CD4-positive, alpha-beta T cell treated with Interleukin-15 for 4 hours (primary cell): ENCODE measurements at regions not wholly inside any gene's neighbourhood (a gene's known extent, or its start where the extent isn't known, plus 50 kb on each side); places are given as distances from the start of the nearest gene placed in this dataset.
"Not testable (repeated sequence)": the region's sequence is repeated elsewhere in the genome, so short reads cannot be mapped to it uniquely, and the experiment has no call there.

ENCODE experiments used
- DNase-seq: peaks from one replicate; pipeline ENCODE4 v3.0.0-alpha.2; 2020; ENCODE audit warnings: low spot score

DNA sequence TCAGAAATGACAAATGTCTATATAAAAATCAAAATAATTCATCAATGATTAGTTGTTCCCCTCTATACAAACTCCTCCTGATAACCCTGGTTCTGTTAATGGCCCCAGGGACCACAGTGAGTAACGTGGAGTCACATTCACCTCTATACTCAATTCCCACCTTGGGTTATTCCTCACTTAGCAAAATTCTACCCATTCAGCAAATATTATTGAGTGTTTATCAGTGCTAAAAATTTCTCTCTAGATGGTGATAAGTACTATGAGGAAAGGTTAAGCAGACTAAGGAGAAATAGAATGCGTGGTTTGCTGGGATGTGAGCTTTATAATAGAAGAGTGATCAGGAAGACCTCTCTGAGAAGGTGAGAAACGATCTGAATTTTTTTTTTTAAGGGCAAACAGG, 1124.5 kb downstream of the BCL11A start:
- DNase-seq, result no peak

DNA sequence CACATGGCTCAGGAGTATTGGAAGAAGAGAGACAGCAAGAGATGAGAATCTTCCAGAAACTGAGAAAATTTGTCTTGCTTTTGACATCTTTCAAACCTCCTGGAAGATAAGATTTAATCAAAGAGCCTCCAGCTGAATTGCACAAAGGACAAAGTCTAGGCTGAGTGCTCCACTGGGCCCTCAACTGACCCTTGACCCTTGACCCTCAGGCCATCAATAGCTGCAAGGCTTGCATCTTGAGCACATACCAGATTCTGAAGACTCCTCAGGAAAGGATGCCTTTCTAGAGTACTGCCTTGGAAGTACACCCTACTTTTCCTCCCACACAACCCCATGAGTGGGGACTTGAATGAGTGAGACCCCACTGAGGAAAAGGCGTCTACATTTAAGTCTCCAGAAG, 1125.5 kb downstream of the BCL11A start:
- no peak for DNase-seq

DNA sequence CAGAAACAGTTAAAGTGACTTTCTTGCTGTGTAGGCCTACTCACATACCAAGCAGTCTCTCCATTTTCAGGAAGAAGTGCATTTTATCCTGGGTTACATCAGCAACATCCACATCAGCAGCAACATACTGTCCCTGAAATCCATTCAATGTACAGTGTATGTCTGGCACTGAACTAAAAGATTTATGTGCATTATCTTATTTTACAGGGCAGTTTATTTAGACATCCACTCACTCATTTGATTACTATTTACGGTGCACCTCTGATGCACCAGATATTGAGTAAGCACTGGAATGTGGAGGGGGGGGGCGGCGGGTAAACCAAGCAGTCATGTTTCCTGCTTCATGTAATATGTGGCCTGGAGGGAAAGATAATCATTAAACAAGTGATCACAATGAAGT, 1128.2 kb downstream of the BCL11A start:
- no peak for DNase-seq

- no peak for DNase-seq
Observed at GRCh38 chr2:59413751-59414570, 1139.5 kb downstream of the BCL11A start.

DNA sequence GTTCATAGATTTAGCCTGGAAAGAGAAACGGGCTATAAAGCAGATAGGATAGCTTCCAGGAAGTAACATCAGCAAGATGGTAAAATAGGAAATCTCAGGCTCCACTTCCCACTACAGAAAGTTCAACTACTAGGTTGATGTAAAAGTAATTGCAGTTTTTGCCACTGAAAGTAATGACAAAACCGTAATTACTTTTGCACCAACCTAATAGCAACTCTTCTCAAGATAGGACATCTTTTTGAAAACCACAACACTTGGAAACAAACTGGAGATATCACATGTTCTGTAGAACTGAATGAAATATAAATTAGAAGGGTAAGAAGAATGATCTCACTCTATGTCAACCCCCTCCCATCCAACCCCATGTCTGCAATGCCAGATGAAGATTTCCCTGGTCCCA, 1154.3 kb downstream of the BCL11A start:
- DNase-seq, result no peak

GRCh38 chr2:59398081-59398480, 1155.4 kb downstream of the BCL11A start:
- DNase-seq, result no peak

DNA sequence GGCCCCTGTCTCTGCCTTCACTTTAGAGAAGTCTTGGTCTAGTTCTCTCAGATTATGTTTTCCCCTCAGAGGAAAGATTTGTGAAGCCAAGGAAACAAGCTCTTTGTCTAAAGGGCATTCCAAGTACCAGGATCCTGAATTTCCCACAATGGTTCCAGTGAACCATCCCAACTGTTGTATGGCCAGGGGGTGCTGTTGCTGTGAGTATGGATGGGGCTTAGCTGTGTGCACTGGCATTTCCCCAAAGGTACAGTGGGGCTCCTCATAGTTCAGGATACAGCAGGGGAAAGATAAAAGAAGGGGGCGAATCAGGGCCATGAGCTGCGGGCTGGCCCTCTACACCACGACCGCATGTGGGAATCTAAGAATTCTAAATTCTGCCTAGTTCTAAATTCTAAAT, 1154.0 kb upstream of the FANCL start:
- DNase-seq, result no peak

GRCh38 chr2:59391896-59392295, 1150.8 kb upstream of the FANCL start:
- DNase-seq, result no peak

DNA sequence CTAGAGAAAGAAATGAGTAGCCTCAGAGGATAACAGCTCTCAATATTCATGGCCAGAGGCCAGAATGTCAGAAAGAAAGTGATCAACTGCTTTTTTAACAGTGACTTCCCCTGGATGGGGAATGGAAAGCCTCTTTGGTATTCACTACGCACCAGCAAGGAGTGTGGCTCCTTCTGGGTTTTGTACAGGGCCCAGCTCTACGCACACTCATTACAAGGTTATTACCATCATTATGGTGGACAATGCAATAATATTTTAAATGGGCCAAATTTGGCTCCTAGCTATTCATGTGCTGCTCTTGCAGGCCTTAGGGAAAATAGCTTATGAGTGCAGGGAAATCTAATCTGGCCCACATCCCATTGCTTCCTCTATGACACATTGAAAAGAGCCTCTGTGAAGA, 1149.5 kb upstream of the FANCL start:
- no peak for DNase-seq

DNA sequence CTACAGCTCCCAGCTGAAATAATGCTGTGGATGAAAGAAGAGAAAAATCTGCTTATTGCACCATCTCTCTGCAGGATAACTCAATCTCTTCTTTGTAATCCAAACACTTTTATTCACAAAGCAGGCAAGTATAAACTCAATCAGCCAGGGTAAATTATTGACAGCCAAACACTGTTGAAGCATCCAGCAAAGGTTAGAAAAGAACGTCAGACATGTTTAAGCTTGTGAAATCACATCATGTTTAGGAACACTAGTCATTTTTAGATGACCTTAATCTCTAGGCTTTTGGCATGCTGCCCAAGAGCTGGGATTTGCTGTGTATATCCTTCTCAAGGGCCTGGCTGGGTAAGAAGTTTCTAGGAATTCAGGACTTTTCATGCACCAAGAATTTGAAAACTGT, 1148.1 kb upstream of the FANCL start:
- no peak for DNase-seq

DNA sequence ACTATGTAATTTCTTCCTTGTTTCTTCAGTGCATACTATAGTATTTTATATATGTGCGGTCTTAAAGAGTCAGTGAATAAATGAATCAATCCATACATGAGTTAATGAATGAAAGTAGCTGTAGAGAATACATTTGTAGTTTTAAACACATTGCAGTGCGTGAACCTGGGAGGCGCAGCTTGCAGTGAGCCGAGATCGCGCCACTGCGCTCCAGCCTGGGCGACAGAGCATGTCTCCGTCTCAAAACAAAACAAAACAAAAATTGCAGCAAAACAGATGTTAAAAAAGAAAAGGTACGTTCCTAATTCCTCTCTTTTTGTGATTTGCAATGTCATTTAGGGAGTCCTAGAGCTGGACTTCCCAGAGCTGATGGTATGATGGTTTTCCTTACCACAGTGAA, 1144.8 kb upstream of the FANCL start:
- DNase-seq, result no peak

GRCh38 chr2:59383473-59383872, 1142.3 kb upstream of the FANCL start:
- DNase-seq, result no peak

DNA sequence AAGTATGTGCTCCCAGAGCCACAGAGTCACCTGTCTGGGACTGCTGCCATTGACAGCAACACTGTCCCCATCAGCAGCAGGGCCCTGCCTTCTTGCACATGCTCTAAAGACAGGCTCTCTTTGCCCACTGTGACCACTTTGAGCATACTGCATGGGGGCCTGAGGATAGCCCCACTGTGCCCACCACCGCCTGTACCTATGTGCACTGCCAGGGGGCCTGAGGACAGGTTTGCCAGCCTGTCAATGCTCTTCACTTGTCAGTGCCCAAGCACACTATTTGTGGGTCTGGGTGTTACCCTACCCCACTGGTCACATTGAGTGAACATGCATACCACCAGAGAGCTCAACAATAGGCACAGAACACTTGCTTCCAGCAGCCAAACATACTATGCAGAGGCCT, 1137.0 kb upstream of the FANCL start:
- no peak for DNase-seq

GRCh38 chr2:59366288-59366687, 1125.2 kb upstream of the FANCL start:
- no peak for DNase-seq

- no peak for DNase-seq
Observed at GRCh38 chr2:59354498-59354897, 1113.4 kb upstream of the FANCL start.

DNA sequence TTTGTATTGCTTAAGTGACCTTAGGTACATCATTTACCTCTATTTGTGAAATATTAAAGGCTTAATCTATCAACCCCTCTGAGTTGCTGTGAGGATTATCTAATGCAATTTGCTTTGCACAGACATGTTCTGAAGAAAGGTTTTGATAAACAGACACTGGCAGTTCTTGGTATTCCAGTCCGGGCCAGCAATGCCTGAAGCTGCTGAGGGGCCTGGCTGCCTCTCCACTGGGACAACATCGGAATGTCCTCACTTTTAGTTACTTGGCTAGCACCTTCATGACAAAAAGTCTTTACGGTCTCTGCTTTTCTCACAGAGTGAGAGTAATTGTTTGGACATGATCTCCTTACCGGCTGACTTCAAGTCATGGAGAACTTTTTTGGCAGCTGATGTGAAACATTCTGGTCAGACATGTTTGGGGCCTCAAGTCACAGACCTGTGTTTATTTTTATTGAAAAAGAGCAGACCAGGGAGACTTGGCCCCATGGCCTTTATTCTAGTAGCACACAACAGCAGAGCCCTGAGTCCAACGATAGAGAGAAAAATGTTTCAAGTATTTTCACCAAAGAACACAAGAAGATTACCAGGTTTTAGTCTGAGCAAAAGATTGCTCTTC, 1112.3 kb upstream of the FANCL start:
- DNase-seq, result no peak

- DNase-seq, result no peak
Observed at GRCh38 chr2:59342166-59342565, 1101.0 kb upstream of the FANCL start.

- no peak for DNase-seq
Observed at GRCh38 chr2:59339837-59340207, 1098.7 kb upstream of the FANCL start.

- no peak for DNase-seq
Observed at GRCh38 chr2:59339121-59339836, 1098.2 kb upstream of the FANCL start.

DNA sequence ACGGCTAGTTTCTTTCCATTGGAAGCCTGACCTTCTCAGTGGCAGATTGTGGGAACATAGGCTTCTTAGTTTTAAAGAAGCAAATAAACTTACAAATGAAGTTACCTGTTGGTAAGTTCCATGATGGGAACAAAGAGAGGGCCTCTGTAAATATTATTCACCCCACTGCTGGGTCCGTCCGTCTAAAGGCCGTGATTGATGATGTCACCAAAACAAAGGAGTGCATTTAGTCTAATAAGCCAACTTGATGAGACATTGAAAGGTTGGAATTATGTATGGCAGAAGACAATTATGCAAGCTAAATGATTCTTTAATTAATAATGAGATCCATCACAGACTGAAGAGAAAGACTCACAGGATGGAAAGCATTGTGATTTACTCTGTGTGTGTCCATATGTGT, 1091.9 kb upstream of the FANCL start:
- no peak for DNase-seq

GRCh38 chr2:59326581-59327365, 1085.6 kb upstream of the FANCL start:
- not testable (repeated sequence) for DNase-seq

GRCh38 chr2:59322870-59323269, 1081.7 kb upstream of the FANCL start:
- DNase-seq, result no peak

- no peak for DNase-seq
Observed at GRCh38 chr2:59322005-59322404, 1080.9 kb upstream of the FANCL start.
